Pancreas (tissue), 10 donors: ENCODE measurements at regions not wholly inside any gene's neighbourhood (a gene's known extent, or its start where the extent isn't known, plus 50 kb on each side); places are given as distances from the start of the nearest gene placed in this dataset.

Experiments used
- ATAC-seq, 4 donors: fragments of 200-7000 bp; cut with Tn5 transposase; one replicate each; pipeline versions ENCODE4 v1.8.0 to v1.9.1; 2020; ENCODE audit warnings: mild to moderate bottlenecking in 4 of 4, moderate library complexity in 4 of 4
- DNase-seq, 6 donors: peaks; one replicate each; pipeline ENCODE4 v3.0.0-alpha.2; 2020
- FAIRE-seq: peaks from 2 replicates; lab custom pipeline; 2012; peaks lifted over from hg19 to GRCh38; lab: Jason Lieb, UNC
- H3K27ac ChIP-seq, 4 donors: fragments of 200-600 bp; sonication (generic); 1 replicate in 3 of 4; 2 replicates in 1 of 4; pipeline versions ENCODE4 v1.5.0 to v1.8.0; 2020
- H3K27me3 ChIP-seq, 4 donors: fragments of 200-600 bp; one replicate each; pipeline ENCODE4 v1.8.0; 2021
- H3K36me3 ChIP-seq, 3 donors: fragments of 200-600 bp; sonication (generic) in 1 of 3; one replicate each; pipeline versions ENCODE4 v1.5.0 to v1.8.0; 2020 to 2021
- H3K4me1 ChIP-seq, 3 donors: fragments of 200-600 bp; one replicate each; pipeline ENCODE4 v1.8.0; 2021
- H3K4me3 ChIP-seq, 4 donors: fragments of 200-600 bp; sonication (generic) in 2 of 4; one replicate each; pipeline versions ENCODE4 v1.5.0 to v1.8.0; 2020 to 2021
- H3K9me3 ChIP-seq, 4 donors: fragments of 200-600 bp; one replicate each; pipeline ENCODE4 v1.8.0; 2021
- CTCF ChIP-seq, 4 donors: fragments of 200-600 bp; sonication (generic) in 3 of 4; IDR thresholded peaks; one replicate each; pipeline versions ENCODE4 v1.5.0 to v1.8.0; 2021; ENCODE audit warnings: antibody characterized with exemption in 4 of 4
- WGBS, 2 donors: extraction: QIAGEN DNeasy Blood & Tissue Kit; methylation state at CpG; one replicate each; pipeline ENCODE4 v1.1.7; 2013; 5-methylcytosine and 5-hydroxymethylcytosine counted together
- intact Hi-C, 3 donors: fragments of 100-400 bp; cut with DNase I; formaldehyde crosslinking; loops; one replicate each; pipeline versions ENCODE4 v1.11.1 to v1.14.2; 2022
- donor health status: healthy with polysubstance abuse.
- donor health status: DM: no; HTN: no; CAD: no; lungs with moderate emphysema.
- donor health status: DM: no; HTN: no; CAD: no.
- donor health status: control.
- donor health status: control.
- donor health status: Bipolar disorder and iron deficiency.
- donor health status: DM: yes; HTN: yes; CAD: no.
- donor health status: DM: no; HTN: no; CAD: no.
- donor health status: DM: no; HTN: no; CAD: no.
- donor health status: DM: yes; HTN: yes; CAD: no.

GRCh38 chr1:43068911-43069310 is 103.2 kb downstream of the EBNA1BP2 start:
- 82 to 100% methylated on average over 6 of the region's 6 CpGs for WGBS, 2 donors
- Histone ChIP-seq H3K9me3 (no peaks in the 10 kb centered on the region), H3K27ac (no peak overlapping the region), H3K4me3 (no peak overlapping the region), H3K27me3 (no peaks in the 10 kb centered on the region), H3K4me1 (no peaks in the 10 kb centered on the region), H3K36me3 (no peaks in the 10 kb centered on the region)
- TF ChIP-seq CTCF (IDR thresholded peaks at IDR 0.05) = no peak
- intact Hi-C loops = loop anchor here in 2 of 3 donors (5.0 to 10.0 kb wide), 2 partner anchors 134 to 152 kb away; no protein-coding TSS in a partner anchor
- DNase-seq (no peak), FAIRE-seq (no peak), ATAC-seq (no peak)

GRCh38 chr1:43067977-43068751 is 103.9 kb downstream of the EBNA1BP2 start:
- H3K4me3 ChIP-seq = peak overlapping the region in 3 of 4 donors; percentile 21 to 43 (median 26)
- DNase-seq (peak in 2 of 6 donors; percentile 66 to 67), ATAC-seq (peak; percentile 31 to 60 (median 41)), FAIRE-seq (no peak)
- WGBS, 2 donors = 12% methylated on average over 42 to 60 of the region's 60 CpGs
- H3K36me3 ChIP-seq = no peaks in the 10 kb centered on the region
- no peaks in the 10 kb centered on the region for H3K9me3 ChIP-seq
- H3K27me3 ChIP-seq = no peaks in the 10 kb centered on the region
- intact Hi-C loops = loop anchor here in 2 of 3 donors (5.0 to 10.0 kb wide), 2 partner anchors 133 to 151 kb away; no protein-coding TSS in a partner anchor
- no peak for TF ChIP-seq CTCF (IDR thresholded peaks at IDR 0.05)
- no peak overlapping the region for H3K27ac ChIP-seq
- no peaks in the 10 kb centered on the region for H3K4me1 ChIP-seq

- Histone ChIP-seq H3K27me3 (no peaks in the 10 kb centered on the region), H3K27ac (no peak overlapping the region), H3K9me3 (no peaks in the 10 kb centered on the region), H3K4me1 (no peaks in the 10 kb centered on the region), H3K4me3 (no peak overlapping the region), H3K36me3 (no peaks in the 10 kb centered on the region)
- DNase-seq (no peak), ATAC-seq (no peak), FAIRE-seq (no peak)
- TF ChIP-seq CTCF (IDR thresholded peaks at IDR 0.05) = no peak
- intact Hi-C loops = loop anchor here in 2 of 3 donors (5.0 to 10.0 kb wide), 2 partner anchors 132 to 150 kb away; no protein-coding TSS in a partner anchor
- WGBS, 2 donors = 89 to 95% methylated on average over 6 of the region's 6 CpGs
These were observed 104.8 kb downstream of the EBNA1BP2 start for GRCh38 chr1:43067233-43067745.

- Histone ChIP-seq H3K27ac (no peak overlapping the region), H3K27me3 (no peaks in the 10 kb centered on the region), H3K36me3 (no peaks in the 10 kb centered on the region), H3K4me1 (no peaks in the 10 kb centered on the region), H3K9me3 (no peaks in the 10 kb centered on the region), H3K4me3 (no peak overlapping the region)
- DNase-seq (no peak), ATAC-seq (no peak), FAIRE-seq (no peak)
- intact Hi-C loops = loop anchor here in 2 of 3 donors (5.0 to 10.0 kb wide), 2 partner anchors 132 to 149 kb away; no protein-coding TSS in a partner anchor
- 88 to 92% methylated on average over 9 of the region's 9 CpGs for WGBS, 2 donors
- TF ChIP-seq CTCF (IDR thresholded peaks at IDR 0.05) = no peak
These were observed 105.5 kb downstream of the EBNA1BP2 start for GRCh38 chr1:43066578-43066977.
